Rectal smooth muscle tissue (tissue), 1 donor: ENCODE measurements at regions not wholly inside any gene's neighbourhood (a gene's known extent, or its start where the extent isn't known, plus 50 kb on each side); places are given as distances from the start of the nearest gene placed in this dataset.

Experiments used
- H3K27ac ChIP-seq: one replicate; pipeline ENCODE4 v1.7.0; 2013; ENCODE audit warnings: low read depth, low read length, inconsistent platforms
- H3K27me3 ChIP-seq: one replicate; pipeline ENCODE4 v1.7.0; 2013; ENCODE audit warnings: low read length; ENCODE audit not compliant: control insufficient read depth, insufficient read depth
- H3K36me3 ChIP-seq: one replicate; pipeline ENCODE4 v1.7.0; 2013; ENCODE audit warnings: low read length; ENCODE audit not compliant: control insufficient read depth, insufficient read depth
- H3K4me1 ChIP-seq: one replicate; pipeline ENCODE4 v1.7.0; 2013; ENCODE audit warnings: low read length; ENCODE audit not compliant: control insufficient read depth, insufficient read depth
- H3K4me3 ChIP-seq: one replicate; pipeline ENCODE4 v1.7.0; 2013; ENCODE audit warnings: low read length
- H3K9ac ChIP-seq: one replicate; pipeline ENCODE4 v1.7.0; 2013; ENCODE audit warnings: low read length

- Histone ChIP-seq H3K27me3 (no peaks in the 10 kb centered on the region), H3K27ac (no peak overlapping the region), H3K4me1 (no peaks in the 10 kb centered on the region), H3K36me3 (no peaks in the 10 kb centered on the region), H3K9ac (no peak overlapping the region), H3K4me3 (no peak overlapping the region)
These were observed 67.5 kb upstream of the ZNF722 start for GRCh38 chr7:63931057-63931600.

GRCh38 chr7:63931985-63932577 lies 66.6 kb upstream of the ZNF722 start:
- Histone ChIP-seq H3K9ac (no peak overlapping the region), H3K27ac (no peak overlapping the region), H3K4me3 (no peak overlapping the region), H3K36me3 (no peaks in the 10 kb centered on the region), H3K4me1 (no peaks in the 10 kb centered on the region), H3K27me3 (no peaks in the 10 kb centered on the region)
